GM12874 (cell line): ENCODE measurements at regions not wholly inside any gene's neighbourhood (a gene's known extent, or its start where the extent isn't known, plus 50 kb on each side); places are given as distances from the start of the nearest gene placed in this dataset.

Experiments used
- TF ChIP-seq, protein P1 (sequence below): IDR thresholded peaks from 2 replicates; pipeline ENCODE4 v1.5.1; 2011; ENCODE audit warnings: low read depth, mild to moderate bottlenecking, control low read depth, low read length, moderate library complexity; ENCODE audit not compliant: insufficient read depth

DNA sequence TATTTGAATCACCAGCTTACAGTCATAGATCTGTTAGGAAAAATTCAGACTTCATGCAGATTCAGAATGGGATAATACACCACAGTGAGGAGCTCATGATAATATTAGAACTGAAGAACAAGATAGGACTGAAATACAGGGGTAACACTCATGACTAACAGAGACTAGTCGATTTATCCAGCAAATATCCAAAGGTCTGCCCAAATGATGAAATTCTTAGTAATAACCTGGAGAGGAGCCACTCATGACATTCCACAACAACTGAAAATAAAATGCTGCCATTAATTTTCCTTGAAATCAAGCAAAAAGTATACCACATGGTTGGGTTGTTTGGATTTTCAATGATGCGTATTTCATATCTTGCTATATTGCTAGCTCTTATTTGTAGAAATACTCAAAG, 903.7 kb upstream of the ADGRL3 start:
- TF ChIP-seq, protein P1, sequence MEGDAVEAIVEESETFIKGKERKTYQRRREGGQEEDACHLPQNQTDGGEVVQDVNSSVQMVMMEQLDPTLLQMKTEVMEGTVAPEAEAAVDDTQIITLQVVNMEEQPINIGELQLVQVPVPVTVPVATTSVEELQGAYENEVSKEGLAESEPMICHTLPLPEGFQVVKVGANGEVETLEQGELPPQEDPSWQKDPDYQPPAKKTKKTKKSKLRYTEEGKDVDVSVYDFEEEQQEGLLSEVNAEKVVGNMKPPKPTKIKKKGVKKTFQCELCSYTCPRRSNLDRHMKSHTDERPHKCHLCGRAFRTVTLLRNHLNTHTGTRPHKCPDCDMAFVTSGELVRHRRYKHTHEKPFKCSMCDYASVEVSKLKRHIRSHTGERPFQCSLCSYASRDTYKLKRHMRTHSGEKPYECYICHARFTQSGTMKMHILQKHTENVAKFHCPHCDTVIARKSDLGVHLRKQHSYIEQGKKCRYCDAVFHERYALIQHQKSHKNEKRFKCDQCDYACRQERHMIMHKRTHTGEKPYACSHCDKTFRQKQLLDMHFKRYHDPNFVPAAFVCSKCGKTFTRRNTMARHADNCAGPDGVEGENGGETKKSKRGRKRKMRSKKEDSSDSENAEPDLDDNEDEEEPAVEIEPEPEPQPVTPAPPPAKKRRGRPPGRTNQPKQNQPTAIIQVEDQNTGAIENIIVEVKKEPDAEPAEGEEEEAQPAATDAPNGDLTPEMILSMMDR = no peak

GRCh38 chr4:60313611-60314178, 886.4 kb upstream of the ADGRL3 start:
- TF ChIP-seq, protein P1 = no peak

GRCh38 chr4:60314416-60314815, 885.7 kb upstream of the ADGRL3 start:
- TF ChIP-seq, protein P1 = no peak

GRCh38 chr4:60315586-60315985, 884.5 kb upstream of the ADGRL3 start:
- TF ChIP-seq, protein P1 = no peak

- TF ChIP-seq, protein P1 = no peak
These were observed 873.4 kb upstream of the ADGRL3 start for GRCh38 chr4:60326735-60327134.

- TF ChIP-seq, protein P1 = no peak
These were observed 872.5 kb upstream of the ADGRL3 start for GRCh38 chr4:60327651-60328050.

DNA sequence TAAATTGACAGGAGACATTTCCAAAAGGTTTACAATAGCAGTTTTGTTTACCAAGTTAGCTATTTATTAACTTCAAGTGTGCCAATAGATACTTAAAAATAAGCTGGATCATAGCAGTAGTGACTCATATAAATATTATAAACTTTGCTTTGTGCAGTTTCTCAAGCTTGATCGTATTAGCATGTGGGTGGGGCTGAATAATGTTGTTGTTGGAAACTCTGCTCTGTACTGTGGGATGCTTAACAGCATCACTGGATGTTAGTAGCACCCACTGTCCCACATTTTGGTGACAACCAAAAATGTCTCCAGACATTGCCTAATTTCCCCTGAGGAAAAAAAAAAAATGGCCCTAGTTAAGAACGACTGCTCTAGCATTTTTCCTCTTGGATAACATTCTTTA, 855.2 kb upstream of the ADGRL3 start:
- TF ChIP-seq, protein P1 = no peak
